A549 (cell line): ENCODE measurements at regions not wholly inside any gene's neighbourhood (a gene's known extent, or its start where the extent isn't known, plus 50 kb on each side); places are given as distances from the start of the nearest gene placed in this dataset.

Experiments used
- PBX3 ChIP-seq: IDR thresholded peaks from 2 replicates; pipeline ENCODE4 v1.6.1; 2012
- POLR2A ChIP-seq: IDR thresholded peaks from 2 replicates; pipeline ENCODE4 v1.6.1; 2012; ENCODE audit warnings: mild to moderate bottlenecking, low read length
- TF ChIP-seq, protein P1 (sequence below): fragments of 450-650 bp; IDR thresholded peaks from 2 replicates; pipeline ENCODE4 v1.6.1; 2014; ENCODE audit warnings: antibody characterized with exemption

DNA sequence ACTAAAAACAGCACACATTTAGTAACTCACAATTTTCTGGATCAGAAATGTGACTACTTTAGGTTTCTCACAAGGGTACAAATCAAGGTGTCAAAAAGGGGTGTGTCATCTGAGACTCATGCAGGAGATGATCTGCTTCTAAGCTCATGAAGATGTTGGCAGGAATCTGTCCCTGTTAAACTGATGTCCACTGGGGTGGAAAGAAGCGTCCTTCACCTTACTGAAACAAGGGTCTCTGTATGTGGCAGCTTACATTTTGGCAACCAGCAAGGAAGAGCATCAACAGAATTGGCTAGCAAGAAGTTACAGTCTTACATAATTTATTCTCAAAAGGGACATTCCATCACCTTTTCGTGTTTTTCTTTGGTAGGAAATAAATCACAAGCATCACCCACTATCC, 1223.8 kb downstream of the AMY1C start:
- TF ChIP-seq, protein P1, sequence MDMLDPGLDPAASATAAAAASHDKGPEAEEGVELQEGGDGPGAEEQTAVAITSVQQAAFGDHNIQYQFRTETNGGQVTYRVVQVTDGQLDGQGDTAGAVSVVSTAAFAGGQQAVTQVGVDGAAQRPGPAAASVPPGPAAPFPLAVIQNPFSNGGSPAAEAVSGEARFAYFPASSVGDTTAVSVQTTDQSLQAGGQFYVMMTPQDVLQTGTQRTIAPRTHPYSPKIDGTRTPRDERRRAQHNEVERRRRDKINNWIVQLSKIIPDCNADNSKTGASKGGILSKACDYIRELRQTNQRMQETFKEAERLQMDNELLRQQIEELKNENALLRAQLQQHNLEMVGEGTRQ: no peak
- TF ChIP-seq POLR2A (no peak), PBX3 (no peak)
